ENCODE measurements at regions not wholly inside any gene's neighbourhood (a gene's known extent, or its start where the extent isn't known, plus 50 kb on each side); places are given as distances from the start of the nearest gene placed in this dataset.

GRCh38 chrX:30950391-30950790 lies 61.3 kb upstream of the TAB3 start:
- DNase-seq (ENCODE audit: low read depth in 2 of 2) = no peak

GRCh38 chrX:30949554-30949953 lies 60.5 kb upstream of the TAB3 start:
- no peak for DNase-seq (ENCODE audit: low read depth in 2 of 2)

- DNase-seq (ENCODE audit: low read depth in 2 of 2) = no peak
Observed at GRCh38 chrX:30948626-30949025, 59.6 kb upstream of the TAB3 start.

GRCh38 chrX:30948051-30948450 lies 59.0 kb upstream of the TAB3 start:
- DNase-seq (ENCODE audit: low read depth in 2 of 2) = no peak

- DNase-seq (ENCODE audit: low read depth in 2 of 2) = no peak
Observed at GRCh38 chrX:30943984-30944383, 54.9 kb upstream of the TAB3 start.

- DNase-seq (ENCODE audit: low read depth in 2 of 2) = no peak
Observed at GRCh38 chrX:30941898-30942297, 52.8 kb upstream of the TAB3 start.

GRCh38 chrX:30939928-30940327 lies 50.9 kb upstream of the TAB3 start:
- no peak for DNase-seq (ENCODE audit: low read depth in 2 of 2)
